ENCODE measurements at regions not wholly inside any gene's neighbourhood (a gene's known extent, or its start where the extent isn't known, plus 50 kb on each side); places are given as distances from the start of the nearest gene placed in this dataset.
"Not testable (repeated sequence)": the region's sequence is repeated elsewhere in the genome, so short reads cannot be mapped to it uniquely, and the experiment has no call there.

- not testable (repeated sequence) for TF ChIP-seq CTCF (IDR thresholded peaks at IDR 0.05; ENCODE audit: poor library complexity, severe bottlenecking); REST (IDR thresholded peaks at IDR 0.05; ENCODE audit: borderline replicate concordance)
Observed at GRCh38 chr4:3589379-3589778, 57.2 kb upstream of the LRPAP1 start.

Data from neural cell (in vitro differentiated cells).